ENCODE measurements at regions not wholly inside any gene's neighbourhood (a gene's known extent, or its start where the extent isn't known, plus 50 kb on each side); places are given as distances from the start of the nearest gene placed in this dataset.

DNA sequence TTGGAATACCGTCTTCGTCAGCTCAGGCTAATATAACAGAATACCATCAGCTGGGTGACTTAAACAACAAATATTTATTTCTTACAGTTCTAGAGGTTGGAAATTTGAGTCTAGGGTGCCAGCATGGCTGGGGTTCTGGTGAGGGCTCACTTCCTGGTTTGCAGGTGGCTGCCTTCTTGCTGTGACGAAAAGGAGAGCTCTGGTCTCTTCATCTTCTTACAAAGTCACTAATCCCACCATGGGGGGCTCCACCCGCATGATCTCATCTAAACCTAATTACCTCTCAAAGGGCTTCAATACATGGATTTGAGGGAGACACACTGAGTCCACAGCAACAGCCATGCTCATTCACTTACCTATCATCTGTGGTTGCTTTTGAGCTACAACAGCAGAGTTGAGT, 78.3 kb downstream of the PSMG1 start:
- DNase-seq: no peak

GRCh38 chr21:39103689-39104088, 79.6 kb downstream of the PSMG1 start:
- no peak for DNase-seq

DNA sequence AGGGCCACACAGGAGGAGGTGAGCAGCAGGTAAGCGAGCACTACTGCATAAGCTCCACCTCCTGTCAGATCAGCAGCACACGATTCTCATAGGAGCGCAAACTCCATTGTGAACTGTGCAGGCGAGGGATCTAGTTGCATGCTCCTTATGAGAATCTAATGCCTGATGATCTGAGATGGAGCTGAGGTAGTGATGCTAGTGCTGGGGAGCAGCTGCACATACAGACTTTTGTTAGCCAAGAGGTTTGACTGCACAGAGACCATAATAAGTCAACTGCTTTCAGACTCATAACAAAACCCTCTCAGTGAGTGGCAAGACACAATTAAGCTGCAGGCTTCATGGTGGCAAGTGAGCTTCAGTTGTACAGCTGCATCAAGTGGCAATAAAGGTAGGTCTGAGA, 83.4 kb downstream of the PSMG1 start:
- no peak for DNase-seq

DNA sequence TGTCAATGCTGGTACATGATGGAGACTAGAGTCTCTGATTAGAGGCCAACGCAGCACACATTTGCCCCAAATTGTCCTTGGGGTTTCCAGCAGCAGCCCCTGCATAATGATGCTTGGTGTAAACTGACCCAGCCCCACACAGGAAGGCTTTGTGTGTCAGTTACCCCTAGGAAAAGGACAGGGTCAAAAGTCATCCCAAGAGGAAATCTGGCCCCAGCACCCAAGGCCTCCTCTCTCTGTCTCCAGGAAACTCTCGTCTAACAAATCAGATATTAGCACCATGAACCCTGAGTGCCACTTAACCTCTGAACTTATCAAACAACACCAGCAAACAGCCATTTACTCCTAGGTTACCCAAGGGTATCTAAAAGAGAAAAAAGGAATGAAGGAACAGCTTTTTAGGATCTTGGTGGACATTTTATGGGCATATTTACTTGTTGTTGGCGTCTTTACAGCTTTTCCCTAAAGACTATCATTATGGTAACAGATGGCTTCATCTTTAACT, 84.5 kb downstream of the PSMG1 start:
- no peak for DNase-seq

- DNase-seq: no peak
Measured at GRCh38 chr21:39097981-39098380, 85.3 kb downstream of the PSMG1 start.

DNA sequence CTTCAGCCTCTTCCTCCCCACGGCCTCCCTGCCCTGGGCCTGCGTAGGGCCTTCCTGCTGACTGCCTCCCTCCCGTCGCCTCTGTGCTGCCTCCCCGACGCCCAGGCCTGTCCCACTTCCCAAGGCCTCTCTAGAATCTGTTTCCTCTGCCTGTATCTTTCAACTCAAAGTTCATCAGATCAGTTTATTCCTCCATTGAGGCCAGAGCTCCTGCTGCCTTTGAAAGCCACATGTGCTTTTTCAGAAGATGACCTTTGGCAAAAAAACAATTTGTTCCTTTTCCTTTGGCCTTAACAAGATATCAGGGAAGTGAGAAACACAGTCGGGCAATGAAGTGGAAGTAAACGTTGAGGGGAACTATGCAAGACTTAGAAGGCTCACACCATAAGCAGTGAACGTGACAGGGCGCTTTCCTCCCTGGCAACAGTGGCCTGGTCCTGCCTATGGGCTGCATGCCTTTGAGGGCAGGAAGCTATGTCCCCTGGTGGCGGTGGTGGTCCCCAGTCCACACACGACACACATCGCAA, 85.9 kb downstream of the PSMG1 start:
- DNase-seq: no peak

- DNase-seq: no peak
Measured at GRCh38 chr21:39096754-39097153, 86.5 kb downstream of the PSMG1 start.

DNA sequence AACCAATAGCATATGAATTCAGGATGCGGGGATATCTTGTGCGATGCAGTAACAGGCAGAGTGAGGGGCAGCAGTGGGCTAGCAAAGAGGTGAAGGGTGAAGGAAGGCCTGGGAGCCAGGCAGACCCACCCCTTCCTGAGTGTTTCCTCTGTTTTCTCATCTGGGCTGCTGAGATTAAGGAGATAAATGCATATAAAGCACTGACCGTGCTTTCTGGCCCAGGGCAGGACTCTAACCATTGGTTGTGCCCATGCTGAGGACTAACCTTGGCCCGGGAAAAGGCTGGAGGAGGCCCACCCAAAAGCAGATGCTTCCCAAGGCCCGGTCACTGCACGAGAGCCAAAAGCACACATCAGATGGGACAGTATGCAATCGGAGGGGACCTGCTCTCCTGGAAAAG, 87.6 kb downstream of the PSMG1 start:
- no peak for DNase-seq

- DNase-seq: no peak
Measured at GRCh38 chr21:39094847-39095579, 88.2 kb downstream of the PSMG1 start.

DNA sequence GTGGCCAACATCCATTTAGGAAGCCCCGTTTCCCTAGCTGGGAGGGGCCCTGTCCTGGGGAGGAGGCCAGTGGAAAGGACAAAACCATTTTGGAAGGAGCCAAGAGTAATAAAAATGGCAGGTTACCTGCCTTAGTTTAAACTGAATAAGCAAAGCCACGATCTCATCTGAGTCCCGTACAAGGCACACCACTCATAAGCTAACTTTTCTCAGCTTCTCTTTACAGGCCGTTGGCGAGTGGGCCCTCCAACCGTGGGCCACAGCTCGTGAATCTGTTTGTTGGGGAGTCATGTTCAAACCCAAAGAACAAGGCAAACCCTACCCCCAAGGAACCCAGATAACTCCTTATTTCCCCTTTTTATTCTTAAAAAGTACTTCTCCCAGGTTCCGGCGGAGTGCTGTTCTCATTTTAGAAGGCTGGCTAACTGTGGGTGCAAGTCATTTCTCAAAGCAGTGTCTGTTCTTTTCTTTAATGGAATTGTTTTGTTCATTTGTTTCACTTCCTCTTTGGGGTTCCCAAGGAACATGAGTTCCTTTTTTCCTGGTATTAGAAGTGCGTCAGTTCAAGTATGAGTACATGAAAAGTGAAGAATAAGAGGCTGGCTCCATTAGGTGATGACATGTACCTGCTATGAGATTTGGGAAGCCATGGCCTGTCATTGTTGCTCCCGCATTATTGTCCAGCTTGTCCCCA, 89.0 kb downstream of the PSMG1 start:
- DNase-seq: no peak

DNA sequence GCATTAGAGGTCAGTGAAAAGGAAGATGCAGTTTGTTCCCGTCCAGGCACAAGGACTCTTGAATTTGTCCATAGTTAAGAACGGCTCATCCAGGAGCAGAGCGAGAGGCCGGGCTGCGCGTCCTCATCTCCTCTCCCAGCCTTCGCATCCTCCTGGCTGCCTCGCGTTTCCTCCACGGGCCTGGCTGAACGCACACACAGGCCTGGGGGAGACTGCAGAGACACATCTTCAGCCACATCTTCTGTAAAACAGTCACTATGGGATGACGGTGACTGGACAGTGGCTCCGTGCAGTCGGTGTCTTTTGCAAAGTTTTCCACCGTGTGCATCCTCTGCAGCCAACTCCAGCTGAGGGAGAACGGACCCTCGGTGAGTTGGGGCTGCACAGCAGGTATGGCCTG, 89.7 kb downstream of the PSMG1 start:
- DNase-seq: no peak

DNA sequence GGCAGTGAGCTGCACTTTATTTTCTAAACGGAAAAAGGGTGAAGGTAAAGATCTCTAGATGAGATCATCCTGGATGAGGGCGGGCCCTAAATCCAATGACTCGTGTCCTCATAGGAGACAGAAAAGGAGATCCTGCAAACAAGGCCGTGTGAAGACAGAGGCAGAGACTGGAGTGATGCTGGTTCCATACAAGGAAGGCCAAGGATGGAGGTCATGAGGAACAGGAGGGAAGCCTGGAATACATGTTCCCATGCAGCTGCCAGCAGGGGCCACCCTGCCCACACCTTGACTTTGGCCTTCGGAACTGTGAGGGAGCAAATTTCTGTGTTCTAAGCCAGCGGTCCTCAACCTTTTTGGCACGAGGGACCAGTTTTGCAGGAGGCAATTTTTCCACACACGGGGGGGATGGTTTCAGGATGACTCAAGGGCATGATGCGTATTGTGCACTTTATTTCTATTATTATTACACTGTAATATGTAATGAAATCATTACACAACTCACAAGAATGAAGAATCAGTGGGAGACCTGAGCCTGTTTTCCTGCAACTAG, 94.3 kb downstream of the PSMG1 start:
- no peak for DNase-seq

- DNase-seq: no peak
Measured at GRCh38 chr21:39088031-39088370, 95.2 kb downstream of the PSMG1 start.

DNA sequence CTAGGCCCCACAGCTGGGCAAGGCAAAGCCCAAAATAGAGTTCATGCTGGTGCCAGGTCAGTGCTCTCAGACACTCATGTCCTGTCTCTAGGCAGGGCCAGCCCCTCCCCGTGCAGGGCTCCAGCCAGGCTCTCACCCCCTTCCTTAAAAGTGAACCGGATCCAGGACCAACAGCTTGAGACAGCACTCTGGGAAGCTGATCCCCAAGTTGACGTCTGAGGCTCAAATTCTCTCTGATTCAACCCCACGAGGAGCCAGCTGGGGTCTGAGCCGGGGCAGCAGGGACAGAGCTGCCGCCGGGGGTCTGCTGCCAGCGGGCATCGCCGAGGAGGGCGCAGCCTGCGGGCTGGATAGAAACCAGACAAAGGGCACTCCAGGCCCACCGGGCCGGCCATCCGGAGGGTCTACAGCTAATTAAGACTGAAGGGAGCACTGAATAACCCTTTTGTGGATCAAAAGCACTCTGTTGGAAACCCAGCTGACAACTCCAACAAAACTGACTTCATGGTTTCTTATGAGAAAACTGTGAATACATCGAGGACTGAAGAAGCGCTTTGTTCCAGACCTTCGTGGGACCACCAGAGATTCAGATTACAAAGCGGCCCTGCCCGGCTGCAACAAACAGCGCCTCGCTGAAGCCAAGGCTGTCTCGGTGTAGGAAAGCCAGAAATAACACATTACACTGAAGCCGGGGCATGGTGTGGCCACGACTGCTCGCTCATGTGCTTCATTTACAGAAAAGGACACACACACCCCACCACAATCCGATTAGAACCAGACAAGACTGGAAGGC, 95.8 kb downstream of the PSMG1 start:
- no peak for DNase-seq

DNA sequence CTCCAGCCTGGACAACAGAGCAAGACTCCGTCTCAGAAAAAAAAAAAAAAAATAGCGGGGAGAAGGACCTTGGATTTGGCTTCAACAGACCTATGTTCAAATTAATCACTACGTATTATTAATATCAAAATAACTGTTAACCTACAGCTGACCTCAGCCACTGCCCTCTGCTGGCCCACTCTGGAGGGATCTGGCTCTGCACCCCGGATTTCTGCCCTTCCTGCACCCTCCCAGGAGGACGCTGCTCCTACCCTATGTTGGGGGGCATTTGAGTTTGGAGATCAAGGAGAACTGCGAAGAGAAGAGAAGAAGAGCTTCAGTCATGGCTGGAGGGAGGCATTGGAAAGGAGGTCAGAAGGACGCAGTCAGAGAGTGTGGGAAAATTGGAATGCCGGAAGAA, 96.7 kb downstream of the PSMG1 start:
- DNase-seq: no peak

- DNase-seq: no peak
Measured at GRCh38 chr21:39085843-39086405, 97.3 kb downstream of the PSMG1 start.

GRCh38 chr21:39084979-39085729, 98.1 kb downstream of the PSMG1 start:
- no peak for DNase-seq

DNA sequence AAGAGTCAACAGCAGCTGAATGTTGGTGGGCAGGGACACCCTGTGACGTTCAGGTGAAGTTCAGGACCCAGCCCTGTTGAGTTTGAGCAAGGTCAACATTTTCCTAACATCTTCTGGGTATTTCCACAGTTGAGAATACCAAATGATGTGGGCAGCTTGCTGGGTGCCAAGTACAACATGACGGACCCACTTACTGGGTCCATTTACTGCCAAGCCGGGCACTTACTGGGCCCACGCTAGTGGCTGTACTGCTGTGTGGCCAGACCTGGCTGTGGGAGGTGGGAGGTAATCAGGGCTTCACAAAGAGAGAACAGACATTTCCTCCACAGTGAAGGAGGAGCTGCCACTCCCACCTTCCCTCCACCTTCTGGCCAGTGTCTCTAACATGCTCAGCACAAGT, 99.2 kb downstream of the PSMG1 start:
- DNase-seq: no peak

DNA sequence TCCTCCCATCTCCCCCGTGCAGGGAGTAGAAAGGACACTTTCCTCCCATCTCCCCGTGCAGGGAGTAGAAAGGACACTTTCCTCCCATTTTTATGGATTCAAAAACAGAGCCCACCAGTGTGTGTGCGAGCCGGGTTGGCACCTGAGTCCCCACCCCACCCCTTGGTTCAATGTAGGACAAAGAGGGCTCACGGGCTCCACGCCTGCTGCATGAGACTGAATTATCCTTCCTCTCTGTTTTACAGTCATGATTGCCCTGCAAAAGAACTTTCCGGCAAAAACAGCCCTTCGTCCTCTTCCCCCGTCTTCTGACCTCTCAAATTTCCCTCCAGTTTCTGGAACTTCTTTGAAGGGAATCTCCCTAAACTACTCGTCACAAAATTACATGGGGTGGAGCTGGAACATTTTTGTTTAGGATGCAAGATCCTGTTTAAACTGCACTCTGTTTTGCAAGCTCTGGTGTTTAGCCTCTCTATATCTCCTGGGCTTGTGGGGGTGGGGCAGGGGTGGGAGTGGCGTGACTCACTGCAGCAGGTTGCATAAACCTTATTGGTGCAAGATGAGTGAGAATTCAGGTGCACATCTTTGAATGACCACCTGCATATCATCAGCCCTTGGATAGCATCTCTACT, 99.8 kb downstream of the PSMG1 start:
- no peak for DNase-seq

DNA sequence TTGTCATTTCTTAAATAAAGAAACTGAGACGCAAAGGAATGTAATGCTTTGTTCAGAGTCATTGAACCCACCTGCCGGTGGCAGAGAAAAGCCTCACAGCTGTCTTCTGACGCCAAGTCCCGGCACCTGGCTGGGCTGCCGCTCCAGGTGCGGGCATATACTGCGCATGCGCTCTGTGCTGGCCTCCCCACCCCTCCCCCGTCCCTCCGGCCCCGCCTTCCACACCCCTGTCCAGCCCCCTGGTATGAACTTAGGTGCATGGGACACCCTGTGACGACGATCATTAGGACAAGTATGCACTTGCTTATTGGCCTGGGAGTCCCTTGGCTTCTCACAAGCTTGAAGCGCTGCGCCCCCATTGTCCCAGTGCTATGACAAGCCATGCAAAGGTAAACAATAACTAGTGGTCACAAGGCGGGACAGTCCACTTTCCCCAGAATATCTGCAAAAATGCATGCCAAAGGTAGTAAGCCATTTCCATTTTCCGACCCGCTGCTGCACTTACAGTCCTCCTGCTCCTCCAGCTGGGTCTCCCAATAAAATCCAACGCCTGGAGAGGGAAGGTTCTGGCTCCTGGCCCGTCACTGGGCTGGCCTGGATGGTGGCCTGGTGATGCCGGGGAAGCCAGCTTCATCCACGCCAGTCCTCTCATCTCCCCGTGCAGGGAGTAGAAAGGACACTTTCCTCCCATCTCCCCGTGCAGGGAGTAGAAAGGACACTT, 100.4 kb downstream of the PSMG1 start:
- DNase-seq: no peak

- DNase-seq: no peak
Measured at GRCh38 chr21:39080366-39080765, 102.9 kb downstream of the PSMG1 start.
